GM13976 (cell line): ENCODE measurements at regions not wholly inside any gene's neighbourhood (a gene's known extent, or its start where the extent isn't known, plus 50 kb on each side); places are given as distances from the start of the nearest gene placed in this dataset.

Source experiments
- DNase-seq: peaks from one replicate; pipeline ENCODE4 v3.0.0; 2012; ENCODE audit warnings: low spot score
- CTCF ChIP-seq: IDR thresholded peaks from 2 replicates; pipeline ENCODE4 v1.5.1; 2012; ENCODE audit warnings: borderline replicate concordance, mild to moderate bottlenecking; ENCODE audit not compliant: insufficient read depth; ENCODE audit errors: extremely low read depth, missing control alignments, control extremely low read depth
- in situ Hi-C: fragments of 300-500 bp; cut with MboI; formaldehyde crosslinking; loops from one replicate; pipeline ENCODE4 v1.12.0; 2022; ENCODE audit warnings: low sequenced_read_pairs, mixed read lengths, inconsistent platforms; ENCODE audit not compliant: unreplicated experiment

DNA sequence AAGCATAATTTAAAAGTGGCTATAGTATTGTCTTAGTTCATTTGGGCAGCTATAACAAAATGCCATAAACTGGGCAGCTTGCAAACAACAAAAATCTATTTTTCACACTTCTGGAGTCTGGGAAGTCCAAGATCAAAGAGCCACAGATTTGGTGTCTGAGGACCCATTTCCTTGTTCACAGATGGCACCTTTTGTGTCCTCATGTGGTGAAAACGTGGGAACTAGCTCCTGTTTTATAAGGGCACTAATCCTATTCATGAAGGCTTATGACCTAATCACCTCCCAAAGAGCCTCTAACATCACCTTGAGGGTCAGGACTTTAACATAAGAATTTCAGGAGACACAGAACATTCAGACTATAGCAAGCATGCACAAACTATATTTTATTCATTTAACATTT, 126.5 kb upstream of the WDFY3 start:
- in situ Hi-C loops = no loop called here
- DNase-seq = no peak
- TF ChIP-seq CTCF = no peak

GRCh38 chr4:85094735-85095134, 128.2 kb upstream of the WDFY3 start:
- TF ChIP-seq CTCF = no peak
- in situ Hi-C loops = no loop called here
- DNase-seq = no peak

- in situ Hi-C loops = no loop called here
- no peak for DNase-seq
- TF ChIP-seq CTCF = no peak
Measured at GRCh38 chr4:85102606-85103005, 136.1 kb upstream of the WDFY3 start.

DNA sequence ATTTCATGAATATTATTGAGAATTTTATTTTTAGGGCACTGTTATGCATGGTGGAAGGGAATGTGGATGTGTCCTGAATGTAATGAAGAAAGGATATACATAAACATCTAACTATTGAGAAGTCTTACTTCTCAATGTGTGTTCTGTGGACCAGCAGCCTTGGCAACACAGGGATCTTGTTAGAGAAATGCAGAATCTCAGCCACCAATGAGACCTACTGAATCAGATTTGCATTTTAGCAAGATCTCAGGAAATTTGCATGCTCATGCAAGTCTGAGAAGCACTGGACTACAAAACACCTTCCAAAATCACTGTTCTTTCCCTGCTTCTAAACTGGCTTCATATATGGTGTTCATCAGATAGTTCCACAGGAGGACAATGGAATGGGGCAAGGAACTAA, 139.7 kb upstream of the WDFY3 start:
- DNase-seq = no peak
- in situ Hi-C loops = no loop called here
- TF ChIP-seq CTCF = no peak

DNA sequence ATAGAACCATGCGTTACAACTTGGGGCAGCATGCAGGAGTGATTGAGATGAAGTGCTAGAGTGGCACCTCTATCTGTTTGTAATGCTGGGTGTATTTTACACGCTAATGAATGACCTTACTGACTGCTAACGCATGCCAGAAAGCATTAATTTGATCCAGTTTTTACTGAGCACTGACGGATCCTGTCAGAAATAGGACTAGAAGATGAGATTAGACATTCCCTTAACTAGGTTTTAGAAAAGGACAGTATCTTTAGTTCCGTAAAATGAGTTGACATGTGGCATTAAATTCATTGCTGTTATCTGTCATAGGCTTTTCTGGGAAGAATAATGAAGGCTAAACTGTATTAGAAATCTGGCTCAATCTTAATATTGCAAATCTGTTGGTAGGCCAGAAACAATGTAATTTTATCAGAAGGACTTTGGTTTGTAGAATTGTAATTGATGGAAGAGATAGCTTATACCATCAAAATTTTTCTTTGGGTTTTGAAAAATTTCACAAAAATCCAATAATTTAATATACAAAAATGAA, 140.4 kb upstream of the WDFY3 start:
- no peak for DNase-seq
- in situ Hi-C loops = no loop called here
- no peak for TF ChIP-seq CTCF

DNA sequence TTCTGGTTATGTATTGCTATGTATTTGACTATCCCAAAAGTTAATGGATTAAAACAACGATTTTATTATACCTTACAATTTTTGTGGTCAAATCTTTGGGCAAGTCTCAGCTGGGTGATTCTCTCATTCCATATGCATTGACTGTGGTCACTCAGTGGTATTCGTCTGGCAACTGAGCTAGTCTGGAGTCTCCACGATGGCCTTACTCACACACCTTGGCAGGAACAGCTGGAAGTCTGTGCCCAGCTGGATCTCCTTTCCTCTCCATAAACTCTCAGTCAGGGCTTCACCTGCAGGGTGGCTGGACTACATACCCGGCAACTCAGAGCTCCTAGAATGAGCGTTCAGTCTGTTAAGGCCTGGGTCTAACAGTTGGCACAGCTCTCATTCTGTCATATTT, 141.1 kb upstream of the WDFY3 start:
- no peak for DNase-seq
- in situ Hi-C loops = no loop called here
- TF ChIP-seq CTCF = no peak

- in situ Hi-C loops = no loop called here
- DNase-seq = no peak
- TF ChIP-seq CTCF = no peak
Measured at GRCh38 chr4:85113706-85114105, 147.2 kb upstream of the WDFY3 start.
